HCT116 (cell line): ENCODE measurements at regions not wholly inside any gene's neighbourhood (a gene's known extent, or its start where the extent isn't known, plus 50 kb on each side); places are given as distances from the start of the nearest gene placed in this dataset.

Experiments used
- ATAC-seq: fragments of 200-7000 bp; cut with Tn5 transposase; 2 replicates; pipeline ENCODE4 v1.9.1; 2020; ENCODE audit warnings: mild to moderate bottlenecking, moderate library complexity
- BruUV-seq: library from RNA; stranded (reverse); fragments of 400-500 nt; replicated peaks from 2 replicates; lab custom pipeline; 2021; lab: Mats Ljungman, UMichigan
- CTCF ChIA-PET: fragments of 300-600 bp; sonication (Branson Sonifier 250); formaldehyde crosslinking; loops from one replicate; lab custom pipeline; 2021; ENCODE audit warnings: antibody characterized with exemption; lab: Charles Lee
- POLR2A ChIA-PET: fragments of 300-600, 350-600 bp; sonication (Branson Sonifier 250); formaldehyde crosslinking; loops from one replicate; lab custom pipeline; 2021; ENCODE audit warnings: antibody characterized with exemption; lab: Charles Lee
- RAD21 ChIA-PET, 2 experiments: fragments of 300-600 bp; sonication (Branson Sonifier 250); formaldehyde crosslinking; loops; one replicate each; lab custom pipeline; 2023; ENCODE audit warnings: low total read pairs in 2 of 2; ENCODE audit not compliant: uncharacterized antibody in 2 of 2, unreplicated experiment in 2 of 2, low non-redundant PET in 1 of 2; lab: Charles Lee
- DNase-seq: peaks from one replicate; pipeline ENCODE4 v3.0.0-alpha.2; 2010; ENCODE audit warnings: low read depth, low spot score
- H2AFZ ChIP-seq: fragments of 200-600 bp; shearing (Covaris generic), sonication (generic); 2 replicates; pipeline ENCODE4 v1.6.1; 2017; ENCODE audit warnings: low read depth, mixed run types, mixed read lengths, antibody characterized with exemption, low read length; ENCODE audit not compliant: poor library complexity, severe bottlenecking
- H3K27ac ChIP-seq: 2 replicates; pipeline ENCODE4 v1.5.1; 2012; ENCODE audit warnings: low read depth, low read length
- H3K27me3 ChIP-seq: fragments of 200-600 bp; sonication (generic); 2 replicates; pipeline ENCODE4 v1.6.1; 2016; ENCODE audit warnings: mixed run types, low read length, mixed read lengths; ENCODE audit not compliant: insufficient read depth
- H3K36me3 ChIP-seq, 2 experiments: fragments of 200-500 bp in 1 of 2; fragments of 200-600 bp in 1 of 2; sonication (Bioruptor generic) in 1 of 2; sonication (generic) in 1 of 2; 2 replicates each; pipeline versions ENCODE4 v1.5.1 to v1.6.1; 2014 to 2016; ENCODE audit warnings: low read length in 2 of 2, inconsistent platforms in 1 of 2, mixed read lengths in 1 of 2, mixed run types in 1 of 2; ENCODE audit not compliant: insufficient read depth in 2 of 2, control insufficient read depth in 1 of 2
- H3K4me1 ChIP-seq, 2 experiments: fragments of 200-600 bp in 1 of 2; sonication (generic) in 1 of 2; 2 replicates each; pipeline versions ENCODE4 v1.5.1 to v1.6.1; 2012 to 2017; ENCODE audit warnings: low read length in 2 of 2, inconsistent platforms in 1 of 2, mild to moderate bottlenecking in 1 of 2, mixed read lengths in 1 of 2, mixed run types in 1 of 2, moderate library complexity in 1 of 2; ENCODE audit not compliant: insufficient read depth in 2 of 2, control insufficient read depth in 1 of 2
- H3K4me2 ChIP-seq: fragments of 200-600 bp; sonication (generic); 2 replicates; pipeline ENCODE4 v1.6.1; 2017; ENCODE audit warnings: mixed run types, low read length, mixed read lengths
- H3K4me3 ChIP-seq, 2 experiments: fragments of 200-600 bp in 1 of 2; sonication (generic) in 1 of 2; replicated peaks in 1 of 2; 2 replicates each; pipeline ENCODE4 v1.5.1; 2011 to 2016; ENCODE audit warnings: low read length in 2 of 2, control low read depth in 1 of 2, low read depth in 1 of 2, mild to moderate bottlenecking in 1 of 2, mixed read lengths in 1 of 2, mixed run types in 1 of 2
- H3K79me2 ChIP-seq: fragments of 200-600 bp; sonication (generic); 2 replicates; pipeline ENCODE4 v1.6.1; 2017; ENCODE audit warnings: mild to moderate bottlenecking, mixed run types, low read length, moderate library complexity, mixed read lengths; ENCODE audit not compliant: insufficient read depth
- H3K9ac ChIP-seq: fragments of 200-600 bp; sonication (generic); 2 replicates; pipeline ENCODE4 v1.6.1; 2016; ENCODE audit warnings: low read length, mixed read lengths
- H3K9me2 ChIP-seq: fragments of 200-600 bp; sonication (generic), shearing (Covaris generic); 2 replicates; pipeline ENCODE4 v1.6.1; 2017; ENCODE audit warnings: mixed run types, mild to moderate bottlenecking, moderate library complexity; ENCODE audit not compliant: insufficient read depth
- H3K9me3 ChIP-seq, 2 experiments: fragments of 200-500 bp in 1 of 2; fragments of 200-600 bp in 1 of 2; sonication (Bioruptor generic) in 1 of 2; sonication (generic) in 1 of 2; 2 replicates each; pipeline ENCODE4 v1.6.1; 2014 to 2017; ENCODE audit warnings: low read length in 2 of 2, mixed read lengths in 2 of 2, inconsistent platforms in 1 of 2, low read depth in 1 of 2, mild to moderate bottlenecking in 1 of 2, mixed run types in 1 of 2, moderate library complexity in 1 of 2; ENCODE audit not compliant: control insufficient read depth in 1 of 2, insufficient read depth in 1 of 2
- H4K20me1 ChIP-seq: fragments of 200-600 bp; sonication (generic), shearing (Covaris generic); 2 replicates; pipeline ENCODE4 v1.6.1; 2017; ENCODE audit warnings: mixed run types, mild to moderate bottlenecking, moderate library complexity; ENCODE audit not compliant: insufficient read depth
- CBX3 ChIP-seq: IDR thresholded peaks from 2 replicates; pipeline ENCODE4 v1.6.1; 2012; ENCODE audit warnings: low read depth
- ELF1 ChIP-seq: IDR thresholded peaks from 2 replicates; pipeline ENCODE4 v1.6.1; 2012; ENCODE audit warnings: low read depth, borderline replicate concordance
- FOSL1 ChIP-seq: IDR thresholded peaks from 2 replicates; pipeline ENCODE4 v1.6.1; 2012; ENCODE audit warnings: low read depth
- RAD21 ChIP-seq: IDR thresholded peaks from 2 replicates; pipeline ENCODE4 v1.6.1; 2012; ENCODE audit warnings: low read depth, mild to moderate bottlenecking
- REST ChIP-seq: IDR thresholded peaks from 2 replicates; pipeline ENCODE4 v1.6.1; 2012; ENCODE audit warnings: low read depth
- TCF7L2 ChIP-seq: IDR thresholded peaks from 2 replicates; pipeline ENCODE4 v1.7.0; 2011; ENCODE audit warnings: borderline replicate concordance, inconsistent platforms; ENCODE audit not compliant: insufficient read depth, insufficient read length; ENCODE audit errors: extremely low read depth
- intact Hi-C: fragments of 100-400 bp; cut with micrococcal nuclease; formaldehyde crosslinking; loops from 2 replicates; pipeline ENCODE4 v1.10.0; 2022

GRCh38 chr2:15829985-15830384 is 110.4 kb upstream of the MYCN start:
- Histone ChIP-seq H2AFZ (no peak overlapping the region), H3K4me3 (no peak overlapping the region), H3K4me2 (no peak overlapping the region), H3K9me3 (no peaks in the 10 kb centered on the region), H3K27me3 (0 out of 2 replicates have a peak, but pooled peaks cover 3% of the 10 kb centered on the region), H3K79me2 (no peaks in the 10 kb centered on the region), H3K27ac (no peak overlapping the region), H3K9me2 (no peaks in the 10 kb centered on the region), H3K9ac (no peak overlapping the region), H3K36me3 (no peaks in the 10 kb centered on the region), H4K20me1 (no peaks in the 10 kb centered on the region), H3K4me1 (no peaks in the 10 kb centered on the region)
- BruUV-seq = no TSS peak
- no peak for ATAC-seq
- ChIA-PET RAD21 (no interaction called here), CTCF (no interaction called here), POLR2A (no interaction called here)
- intact Hi-C loops = no loop called here
- no peak for DNase-seq
- TF ChIP-seq REST (no peak), RAD21 (no peak)

GRCh38 chr2:15830937-15831549 is 109.3 kb upstream of the MYCN start:
- H3K4me1 ChIP-seq = no peaks in the 10 kb centered on the region
- no peak for DNase-seq
- H3K9me3 ChIP-seq = no peaks in the 10 kb centered on the region
- no TSS peak for BruUV-seq
- ChIA-PET RAD21 (no interaction called here), CTCF (no interaction called here), POLR2A (no interaction called here)
- no peak overlapping the region for H3K4me3 ChIP-seq
- H3K9me2 ChIP-seq = no peaks in the 10 kb centered on the region
- H3K4me2 ChIP-seq = no peak overlapping the region
- ATAC-seq = no peak
- no peak overlapping the region for H2AFZ ChIP-seq
- 0 out of 2 replicates have a peak, but pooled peaks cover 3% of the 10 kb centered on the region for H3K27me3 ChIP-seq
- H3K79me2 ChIP-seq = no peaks in the 10 kb centered on the region
- no peak overlapping the region for H3K27ac ChIP-seq
- H4K20me1 ChIP-seq = no peaks in the 10 kb centered on the region
- no peak overlapping the region for H3K9ac ChIP-seq
- H3K36me3 ChIP-seq = no peaks in the 10 kb centered on the region
- TF ChIP-seq ELF1 = no peak
- TF ChIP-seq CBX3 = no peak
- TF ChIP-seq FOSL1 = no peak
- TF ChIP-seq TCF7L2 = no peak
- intact Hi-C loops = no loop called here
